Testis (tissue), 2 donors: ENCODE measurements at regions not wholly inside any gene's neighbourhood (a gene's known extent, or its start where the extent isn't known, plus 50 kb on each side); places are given as distances from the start of the nearest gene placed in this dataset.

ENCODE experiments used
- CTCF ChIP-seq, 3 experiments: fragments of 450-650 bp in 2 of 3; fragments of 200-600 bp in 1 of 3; sonication (generic) in 1 of 3; IDR thresholded peaks; one replicate each; pipeline ENCODE4 v1.5.1; 2016 to 2019; ENCODE audit warnings: antibody characterized with exemption in 3 of 3, mild to moderate bottlenecking in 2 of 3, moderate library complexity in 1 of 3
- POLR2A ChIP-seq: fragments of 450-650 bp; IDR thresholded peaks from one replicate; pipeline ENCODE4 v1.6.1; 2017; ENCODE audit warnings: antibody characterized with exemption, mild to moderate bottlenecking, moderate library complexity

GRCh38 chr19:13619203-13619632 is 112.9 kb upstream of the CACNA1A start:
- TF ChIP-seq POLR2A, result no peak
- TF ChIP-seq CTCF (IDR thresholded peaks at IDR 0.05), result no peak
